ENCODE measurements at regions not wholly inside any gene's neighbourhood (a gene's known extent, or its start where the extent isn't known, plus 50 kb on each side); places are given as distances from the start of the nearest gene placed in this dataset.

- TF ChIP-seq POLR2A (IDR thresholded peaks at IDR 0.05) (no peak), POLR2AphosphoS5 (IDR thresholded peaks at IDR 0.05) (no peak), CTCF (IDR thresholded peaks at IDR 0.05) (no peak)
These were observed 152.9 kb upstream of the RGMA start for GRCh38 chr15:93241696-93242585.
